ENCODE measurements at regions not wholly inside any gene's neighbourhood (a gene's known extent, or its start where the extent isn't known, plus 50 kb on each side); places are given as distances from the start of the nearest gene placed in this dataset.

- Histone ChIP-seq H3K9me3 (no peaks in the 10 kb centered on the region), H3K4me3 (no peak overlapping the region), H3K27ac (no peak overlapping the region), H3K27me3 (no peaks in the 10 kb centered on the region), H3K36me3 (no peaks in the 10 kb centered on the region), H3K4me1 (no peaks in the 10 kb centered on the region)
- 54% methylated on average over 3 of the region's 3 CpGs for WGBS, 2 donors
- TF ChIP-seq, protein P1, sequence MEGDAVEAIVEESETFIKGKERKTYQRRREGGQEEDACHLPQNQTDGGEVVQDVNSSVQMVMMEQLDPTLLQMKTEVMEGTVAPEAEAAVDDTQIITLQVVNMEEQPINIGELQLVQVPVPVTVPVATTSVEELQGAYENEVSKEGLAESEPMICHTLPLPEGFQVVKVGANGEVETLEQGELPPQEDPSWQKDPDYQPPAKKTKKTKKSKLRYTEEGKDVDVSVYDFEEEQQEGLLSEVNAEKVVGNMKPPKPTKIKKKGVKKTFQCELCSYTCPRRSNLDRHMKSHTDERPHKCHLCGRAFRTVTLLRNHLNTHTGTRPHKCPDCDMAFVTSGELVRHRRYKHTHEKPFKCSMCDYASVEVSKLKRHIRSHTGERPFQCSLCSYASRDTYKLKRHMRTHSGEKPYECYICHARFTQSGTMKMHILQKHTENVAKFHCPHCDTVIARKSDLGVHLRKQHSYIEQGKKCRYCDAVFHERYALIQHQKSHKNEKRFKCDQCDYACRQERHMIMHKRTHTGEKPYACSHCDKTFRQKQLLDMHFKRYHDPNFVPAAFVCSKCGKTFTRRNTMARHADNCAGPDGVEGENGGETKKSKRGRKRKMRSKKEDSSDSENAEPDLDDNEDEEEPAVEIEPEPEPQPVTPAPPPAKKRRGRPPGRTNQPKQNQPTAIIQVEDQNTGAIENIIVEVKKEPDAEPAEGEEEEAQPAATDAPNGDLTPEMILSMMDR (IDR thresholded peaks at IDR 0.05), result no peak
- TF ChIP-seq EP300 (IDR thresholded peaks at IDR 0.05), result no peak
- no peak for TF ChIP-seq POLR2A (IDR thresholded peaks at IDR 0.05)
- DNase-seq (ENCODE audit: low spot score in 2 of 2), result no peak
Observed at GRCh38 chr18:68532328-68532885, 182.5 kb downstream of the TMX3 start.

DNA sequence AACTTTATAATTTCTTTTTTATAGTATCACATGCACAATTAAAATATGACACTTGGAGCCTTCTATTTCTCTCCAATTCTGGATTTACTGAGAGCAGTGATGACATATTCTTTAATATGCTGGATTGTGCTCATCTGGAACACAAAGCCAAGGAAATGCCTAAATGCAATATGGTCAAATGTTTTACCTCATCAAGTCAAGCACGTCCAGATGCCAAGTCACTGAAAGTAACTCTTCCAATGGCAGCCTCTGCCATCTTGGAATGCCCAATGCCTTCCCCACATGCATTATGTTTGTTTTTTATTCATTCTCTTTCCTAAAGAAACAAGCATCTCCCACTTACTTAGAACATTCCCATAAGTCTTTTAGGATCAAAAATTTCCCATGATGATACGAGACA, 189.8 kb downstream of the TMX3 start:
- H3K9me3 ChIP-seq, result no peaks in the 10 kb centered on the region
- no peaks in the 10 kb centered on the region for H3K36me3 ChIP-seq
- H3K27ac ChIP-seq, result no peak overlapping the region
- no peak overlapping the region for H3K4me3 ChIP-seq
- 80 to 85% methylated on average over 2 of the region's 2 CpGs for WGBS, 2 donors
- no peaks in the 10 kb centered on the region for H3K4me1 ChIP-seq
- H3K27me3 ChIP-seq, result no peaks in the 10 kb centered on the region
- TF ChIP-seq, protein P1 (IDR thresholded peaks at IDR 0.05), result no peak
- TF ChIP-seq EP300 (IDR thresholded peaks at IDR 0.05) (no peak), POLR2A (IDR thresholded peaks at IDR 0.05) (no peak)
- no peak for DNase-seq (ENCODE audit: low spot score in 2 of 2)

- Histone ChIP-seq H3K4me3 (no peak overlapping the region), H3K27ac (no peak overlapping the region), H3K4me1 (no peaks in the 10 kb centered on the region), H3K9me3 (no peaks in the 10 kb centered on the region), H3K36me3 (no peaks in the 10 kb centered on the region), H3K27me3 (no peaks in the 10 kb centered on the region)
- no peak for DNase-seq (ENCODE audit: low spot score in 2 of 2)
- no peak for TF ChIP-seq POLR2A (IDR thresholded peaks at IDR 0.05)
- 46 to 54% methylated on average over 6 of the region's 6 CpGs for WGBS, 2 donors
Observed at GRCh38 chr18:68520406-68521075, 194.4 kb downstream of the TMX3 start.

DNA sequence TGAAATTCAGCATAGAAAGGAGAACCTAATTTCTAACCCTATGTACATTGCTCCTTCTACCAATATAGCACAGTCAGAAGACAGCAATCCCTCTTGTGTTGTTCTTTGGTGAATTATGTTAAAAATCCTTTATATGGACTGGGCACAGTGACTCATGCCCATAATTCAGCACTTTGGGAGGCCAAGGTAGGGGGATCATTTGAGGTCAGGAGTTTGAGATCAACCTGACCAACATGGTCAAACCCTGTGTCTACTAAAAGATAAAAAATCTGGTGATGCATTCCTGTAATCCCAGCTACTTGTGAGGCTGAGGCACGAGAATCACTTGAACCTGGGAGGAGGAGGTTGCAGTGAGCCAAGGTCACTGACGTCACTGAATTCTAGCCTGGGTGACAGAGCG, 195.6 kb downstream of the TMX3 start:
- Histone ChIP-seq H3K9me3 (no peaks in the 10 kb centered on the region), H3K4me3 (no peak overlapping the region), H3K27ac (no peak overlapping the region), H3K27me3 (no peaks in the 10 kb centered on the region), H3K36me3 (no peaks in the 10 kb centered on the region), H3K4me1 (no peaks in the 10 kb centered on the region)
- TF ChIP-seq, protein P1 (IDR thresholded peaks at IDR 0.05), result no peak
- no peak for TF ChIP-seq POLR2A (IDR thresholded peaks at IDR 0.05)
- no peak for TF ChIP-seq EP300 (IDR thresholded peaks at IDR 0.05)
- 75 to 78% methylated on average over 3 of the region's 3 CpGs for WGBS, 2 donors
- no peak for DNase-seq (ENCODE audit: low spot score in 2 of 2)

- peaks cover 0 to 6% (median 0%) of the 10 kb centered on the region in 4 donors for H3K4me1 ChIP-seq
- H3K9me3 ChIP-seq, result no peaks in the 10 kb centered on the region
- WGBS, 2 donors, result 87 to 88% methylated on average over 2 of the region's 2 CpGs
- H3K4me3 ChIP-seq, result no peak overlapping the region
- no peak overlapping the region for H3K27ac ChIP-seq
- H3K27me3 ChIP-seq, result no peaks in the 10 kb centered on the region
- DNase-seq (ENCODE audit: low spot score in 2 of 2), result no peak
- TF ChIP-seq EP300 (IDR thresholded peaks at IDR 0.05), result no peak
- TF ChIP-seq, protein P1 (IDR thresholded peaks at IDR 0.05), result no peak
- H3K36me3 ChIP-seq, result no peaks in the 10 kb centered on the region
Observed at GRCh38 chr18:68509902-68510301, 205.0 kb downstream of the TMX3 start.
